Ishikawa (cell line): ENCODE measurements at regions not wholly inside any gene's neighbourhood (a gene's known extent, or its start where the extent isn't known, plus 50 kb on each side); places are given as distances from the start of the nearest gene placed in this dataset.

Experiments used
- CEBPB ChIP-seq: IDR thresholded peaks from 2 replicates; pipeline ENCODE4 v1.6.1; 2012
- CREB1 ChIP-seq: IDR thresholded peaks from 2 replicates; pipeline ENCODE4 v1.6.1; 2012; ENCODE audit warnings: low read depth
- EGR1 ChIP-seq: IDR thresholded peaks from 2 replicates; pipeline ENCODE4 v1.6.1; 2012
- EP300 ChIP-seq: IDR thresholded peaks from 2 replicates; pipeline ENCODE4 v1.6.1; 2012; ENCODE audit warnings: borderline replicate concordance
- FOXM1 ChIP-seq: IDR thresholded peaks from 2 replicates; pipeline ENCODE4 v1.6.1; 2012; ENCODE audit warnings: low read depth, borderline replicate concordance
- MAX ChIP-seq: IDR thresholded peaks from 2 replicates; pipeline ENCODE4 v1.6.1; 2012
- NFIC ChIP-seq: IDR thresholded peaks from 2 replicates; pipeline ENCODE4 v1.6.1; 2012
- RAD21 ChIP-seq: IDR thresholded peaks from 2 replicates; pipeline ENCODE4 v1.6.1; 2012; ENCODE audit warnings: low read depth
- REST ChIP-seq: IDR thresholded peaks from 2 replicates; pipeline ENCODE4 v1.6.1; 2012; ENCODE audit warnings: low read depth, mild to moderate bottlenecking
- TAF1 ChIP-seq: IDR thresholded peaks from 2 replicates; pipeline ENCODE4 v1.6.1; 2012; ENCODE audit warnings: low read depth, mild to moderate bottlenecking
- TCF12 ChIP-seq: IDR thresholded peaks from 2 replicates; pipeline ENCODE4 v1.6.1; 2012; ENCODE audit warnings: low read depth
- TEAD4 ChIP-seq: IDR thresholded peaks from 2 replicates; pipeline ENCODE4 v1.6.1; 2012
- USF1 ChIP-seq: IDR thresholded peaks from 2 replicates; pipeline ENCODE4 v1.6.1; 2012
- YY1 ChIP-seq: IDR thresholded peaks from 2 replicates; pipeline ENCODE4 v1.6.1; 2012; ENCODE audit warnings: low read depth
- ZBTB7A ChIP-seq: IDR thresholded peaks from 2 replicates; pipeline ENCODE4 v1.6.1; 2012; ENCODE audit warnings: low read depth

GRCh38 chr15:47987461-47987860, 133.3 kb upstream of the SLC24A5 start:
- no peak for TF ChIP-seq YY1
- TF ChIP-seq TCF12 = no peak
- no peak for TF ChIP-seq RAD21
- TF ChIP-seq TAF1 = no peak
- no peak for TF ChIP-seq FOXM1
- TF ChIP-seq USF1 = no peak
- no peak for TF ChIP-seq CEBPB
- no peak for TF ChIP-seq ZBTB7A
- TF ChIP-seq NFIC = no peak
- TF ChIP-seq TEAD4 = no peak
- TF ChIP-seq REST = no peak
- no peak for TF ChIP-seq CREB1
- TF ChIP-seq MAX = no peak
- no peak for TF ChIP-seq EGR1
- no peak for TF ChIP-seq EP300

GRCh38 chr15:47987908-47988532, 132.8 kb upstream of the SLC24A5 start:
- TF ChIP-seq TAF1 (no peak), RAD21 (peak; percentile 81), CEBPB (no peak), EGR1 (no peak), MAX (no peak)

- TF ChIP-seq TAF1 (no peak), CREB1 (no peak), RAD21 (peak; percentile 33; the same call in 1 of the 2 replicates)
Observed at GRCh38 chr15:47988564-47988963, 132.2 kb upstream of the SLC24A5 start.

- no peak for TF ChIP-seq TEAD4
- no peak for TF ChIP-seq EP300
- TF ChIP-seq RAD21 = no peak
- TF ChIP-seq CEBPB = no peak
Observed at GRCh38 chr15:47990821-47991220, 130.0 kb upstream of the SLC24A5 start.

- TF ChIP-seq RAD21 = no peak
- no peak for TF ChIP-seq EP300
- no peak for TF ChIP-seq MAX
- TF ChIP-seq CEBPB = no peak
Observed at GRCh38 chr15:47991357-47991756, 129.4 kb upstream of the SLC24A5 start.

GRCh38 chr15:47993051-47993450, 127.7 kb upstream of the SLC24A5 start:
- TF ChIP-seq FOXM1 = no peak
- TF ChIP-seq ZBTB7A = no peak
- TF ChIP-seq USF1 = no peak
- no peak for TF ChIP-seq REST
- no peak for TF ChIP-seq MAX
- TF ChIP-seq YY1 = no peak
- TF ChIP-seq RAD21 = no peak
- no peak for TF ChIP-seq TEAD4
- TF ChIP-seq CREB1 = no peak
- TF ChIP-seq EP300 = no peak
- TF ChIP-seq TCF12 = no peak
- TF ChIP-seq CEBPB = no peak
- no peak for TF ChIP-seq NFIC
- TF ChIP-seq TAF1 = no peak
- no peak for TF ChIP-seq EGR1
